HG03457 (cell line): ENCODE measurements at regions not wholly inside any gene's neighbourhood (a gene's known extent, or its start where the extent isn't known, plus 50 kb on each side); places are given as distances from the start of the nearest gene placed in this dataset.
"Not testable (repeated sequence)": the region's sequence is repeated elsewhere in the genome, so short reads cannot be mapped to it uniquely, and the experiment has no call there.

ENCODE experiments used
- ATAC-seq: cut with Tn5 transposase; IDR thresholded peaks from one replicate; pipeline ENCODE4 v1.9.1; 2021; ENCODE audit warnings: moderate number of reproducible peaks; ENCODE audit not compliant: unreplicated experiment

DNA sequence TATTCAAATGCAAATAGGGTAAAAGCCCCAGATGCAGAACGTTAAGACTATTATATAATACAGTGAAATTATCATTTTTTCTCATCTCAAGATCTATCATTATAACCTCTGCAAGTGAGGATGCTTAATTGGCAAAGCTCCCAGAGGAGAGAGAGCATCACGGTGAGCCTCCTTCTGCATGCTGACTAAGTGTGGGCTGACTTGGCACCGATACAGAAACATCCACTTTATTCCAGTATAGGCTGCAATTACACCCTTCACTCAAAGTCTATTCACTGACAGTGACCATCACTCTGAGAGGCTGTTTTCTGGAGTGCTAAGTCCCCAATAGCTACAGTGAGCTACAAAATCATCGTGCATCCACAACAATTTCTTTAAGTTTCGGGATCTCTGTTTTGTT, 171.1 kb upstream of the NBPF9 start:
- ATAC-seq, result not testable (repeated sequence)

DNA sequence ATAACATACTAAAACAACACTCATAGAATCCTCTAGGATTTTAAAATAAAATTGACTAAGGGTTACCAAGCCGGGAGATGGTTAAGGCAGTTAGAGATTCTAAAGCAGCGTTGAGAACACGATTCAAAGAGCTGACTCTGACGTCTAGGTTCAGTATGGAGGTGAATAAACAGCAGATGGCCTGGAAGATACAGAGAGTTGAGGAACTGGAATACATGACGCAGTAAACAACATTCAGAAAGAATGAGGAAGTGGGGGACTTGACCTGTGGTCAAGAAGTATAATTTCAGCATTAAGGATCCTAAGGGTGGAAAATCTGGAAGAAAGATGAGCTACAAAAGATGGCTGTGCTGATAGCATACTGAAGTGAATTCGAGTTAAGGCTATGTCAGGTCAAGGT, 172.5 kb upstream of the NBPF9 start:
- not testable (repeated sequence) for ATAC-seq

DNA sequence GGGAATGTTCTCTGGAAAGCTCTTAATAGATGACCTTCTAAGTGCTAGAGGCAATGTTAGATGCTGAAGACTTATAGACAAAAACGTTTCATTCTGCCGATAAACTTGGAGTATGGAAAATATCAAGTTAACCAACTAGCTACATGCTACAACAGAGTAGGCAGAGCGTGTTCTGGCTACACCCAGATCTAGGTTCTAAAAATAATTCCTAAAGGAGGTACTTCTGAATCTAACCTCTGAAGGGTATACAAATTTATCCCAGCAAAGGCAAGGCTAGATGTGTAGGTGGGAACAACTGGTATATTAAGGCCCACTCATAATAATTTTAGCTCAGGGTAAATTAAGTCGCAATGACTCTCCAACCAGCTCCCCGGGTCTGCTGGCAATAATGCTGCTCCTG, 173.1 kb upstream of the NBPF9 start:
- ATAC-seq, result not testable (repeated sequence)

DNA sequence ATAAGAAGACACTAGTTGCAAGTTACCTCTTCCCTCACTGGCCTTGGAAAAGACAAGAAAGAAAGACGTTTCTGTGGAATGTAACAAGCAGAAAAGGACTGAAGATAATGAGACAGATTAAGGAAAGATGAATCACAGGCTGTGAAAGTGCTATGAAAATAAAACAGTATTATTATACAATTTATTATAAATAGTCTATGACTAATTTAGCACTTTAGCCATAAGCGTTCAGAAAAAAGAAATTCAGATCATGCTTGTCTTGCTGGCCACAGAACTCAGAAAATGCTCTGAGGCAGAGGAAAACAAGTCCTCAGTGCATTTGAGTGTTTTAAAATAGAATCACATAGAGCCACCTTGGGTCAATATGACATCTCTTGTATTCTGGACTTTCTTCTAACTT, 174.8 kb upstream of the NBPF9 start:
- not testable (repeated sequence) for ATAC-seq

DNA sequence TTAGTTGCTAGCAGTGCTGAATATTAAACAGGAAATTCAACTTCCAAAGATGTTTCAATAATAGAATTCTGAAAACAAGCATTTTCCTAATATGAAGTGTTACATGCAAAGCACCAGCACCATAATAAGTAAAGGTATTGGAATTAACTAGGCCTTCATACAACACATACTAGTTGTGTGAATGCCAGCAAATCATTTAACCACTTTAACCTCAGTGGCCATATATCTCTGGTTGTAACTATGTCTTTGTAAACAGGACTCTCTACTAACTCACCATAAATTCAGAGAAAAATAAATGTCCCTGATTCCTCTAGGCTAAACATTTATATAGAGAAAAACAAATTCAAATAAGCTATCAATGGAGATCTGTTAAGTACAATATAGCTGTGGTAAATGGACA, 175.7 kb upstream of the NBPF9 start:
- not testable (repeated sequence) for ATAC-seq

DNA sequence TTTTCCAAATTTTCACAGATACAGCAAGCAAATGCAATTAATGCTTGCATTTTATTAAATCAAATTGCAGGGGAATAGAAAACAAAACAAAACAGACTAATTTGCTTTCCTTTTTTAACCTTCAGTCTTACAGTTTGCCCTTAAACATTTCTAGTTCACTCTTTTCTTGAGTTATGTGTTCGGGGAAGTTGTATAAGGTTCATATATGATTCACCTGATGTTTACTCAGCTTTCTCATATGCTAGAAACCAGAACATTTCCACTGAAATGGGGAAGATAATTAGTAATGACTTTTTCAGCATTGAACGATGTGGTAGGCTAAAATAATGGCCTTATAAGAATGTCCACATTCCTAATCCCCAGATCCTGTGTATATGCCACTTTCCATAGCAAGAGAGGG, 176.2 kb upstream of the NBPF9 start:
- ATAC-seq, result not testable (repeated sequence)

DNA sequence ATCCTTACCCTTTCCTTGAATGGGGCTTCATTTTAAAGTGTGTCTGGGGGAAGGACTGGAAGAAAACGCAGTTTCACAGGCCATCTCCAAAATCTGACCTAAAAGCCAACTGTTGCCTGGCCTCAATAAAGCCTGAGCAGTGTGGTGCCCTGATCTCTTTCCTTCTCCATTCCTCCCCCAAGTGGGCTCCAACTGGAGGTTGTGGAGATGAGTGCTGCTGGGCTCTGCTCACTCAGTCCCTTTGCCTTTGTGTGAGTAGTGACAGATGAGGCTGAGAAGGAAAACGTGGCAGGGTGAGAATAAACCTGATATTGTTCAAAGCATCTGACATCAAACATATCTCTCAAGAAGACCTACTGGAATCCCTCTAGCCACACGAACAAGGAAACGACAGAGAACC, 181.4 kb upstream of the NBPF9 start:
- ATAC-seq, result not testable (repeated sequence)

DNA sequence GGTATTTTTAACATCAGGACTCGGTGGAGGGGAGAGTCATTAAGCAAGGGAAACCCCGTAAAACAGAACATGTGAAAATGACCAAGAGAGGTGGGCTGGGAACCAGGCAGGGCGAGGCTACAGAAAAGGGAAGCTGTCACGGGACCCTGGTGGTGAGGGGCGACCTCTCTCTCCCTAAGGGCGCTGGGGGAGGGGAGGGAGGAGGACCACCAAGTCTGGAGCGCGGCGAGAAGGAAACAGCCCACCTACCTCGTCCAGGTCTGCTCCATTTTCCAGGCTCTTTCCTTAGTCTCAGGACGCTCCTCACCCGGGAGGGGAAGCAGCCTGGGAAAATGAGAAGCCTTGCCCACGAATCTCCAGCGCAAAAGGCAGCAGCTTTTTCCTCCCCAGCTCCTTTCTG, 181.9 kb upstream of the NBPF9 start:
- not testable (repeated sequence) for ATAC-seq

DNA sequence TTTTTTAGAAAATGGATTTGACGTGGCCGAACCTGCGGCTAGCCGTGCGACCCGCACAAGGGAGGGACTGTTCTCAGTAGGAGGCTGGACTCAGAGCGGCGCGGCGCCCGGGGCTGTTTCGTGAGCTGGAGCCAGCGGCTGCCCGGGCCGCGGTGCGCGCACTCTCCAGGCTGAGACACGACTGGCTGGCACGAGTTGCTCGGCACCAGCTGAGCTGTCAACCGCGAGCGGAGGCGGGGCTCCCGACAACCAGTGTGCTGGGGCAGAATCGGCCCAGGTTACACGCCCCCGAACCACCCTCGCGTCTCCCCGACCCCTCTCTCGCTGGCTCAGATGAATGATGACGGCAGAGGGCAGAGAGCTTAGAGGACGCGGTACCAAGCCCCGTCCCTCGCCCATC, 182.3 kb upstream of the NBPF9 start:
- ATAC-seq, result not testable (repeated sequence)

DNA sequence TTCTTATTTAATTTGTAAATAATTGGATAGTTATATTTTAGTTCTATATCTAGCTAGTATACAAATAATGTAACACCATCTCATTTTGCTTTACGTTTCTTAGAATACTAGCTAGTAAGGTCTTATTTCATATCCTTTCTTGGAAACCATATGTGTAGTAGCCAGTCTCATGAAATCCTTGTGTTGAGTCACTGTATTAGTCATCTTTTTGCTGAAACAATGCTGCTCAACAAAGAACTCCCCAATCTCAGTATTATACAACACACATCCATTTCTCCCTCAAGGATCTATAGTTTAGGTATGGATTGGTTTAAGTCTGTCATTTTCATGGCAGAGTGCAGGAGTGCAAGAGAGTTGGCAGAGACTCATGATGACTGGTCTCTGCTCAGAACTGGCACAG, 185.2 kb upstream of the NBPF9 start:
- not testable (repeated sequence) for ATAC-seq

DNA sequence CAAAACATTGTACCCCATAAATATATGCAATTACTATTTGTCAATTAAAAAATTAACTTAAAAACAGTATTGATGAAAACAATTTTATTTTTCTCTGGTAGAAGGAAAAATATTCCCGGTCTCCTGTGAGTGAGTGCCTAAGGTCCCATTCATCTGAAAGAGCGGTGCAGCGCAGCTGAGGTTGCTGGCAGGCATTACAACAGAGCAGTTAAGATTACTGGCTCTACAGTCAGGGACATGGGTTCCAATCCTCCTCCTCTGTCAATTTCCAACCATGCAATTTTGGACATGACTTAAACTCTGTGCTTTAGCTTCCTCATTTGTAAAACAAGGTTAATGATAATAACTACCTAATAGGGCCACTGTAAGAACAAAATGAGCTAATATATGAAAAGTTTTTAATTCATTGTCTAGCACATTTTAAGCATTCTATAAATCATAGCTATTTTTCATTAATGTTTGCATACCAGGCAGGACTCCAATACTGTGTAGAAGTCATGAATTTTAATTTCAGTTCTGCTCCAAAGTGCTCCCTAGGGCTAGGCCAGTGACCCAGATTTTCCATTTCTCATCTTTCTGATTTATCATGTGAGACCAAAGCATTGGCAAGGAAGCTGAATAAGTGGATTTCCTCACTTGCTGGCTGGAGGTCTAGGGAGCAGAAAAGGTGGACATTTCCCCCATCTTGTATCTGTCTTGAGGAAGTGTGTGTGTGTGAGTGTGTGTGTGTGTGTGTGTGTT, 174.2 kb upstream of the NBPF19 start:
- not testable (repeated sequence) for ATAC-seq

DNA sequence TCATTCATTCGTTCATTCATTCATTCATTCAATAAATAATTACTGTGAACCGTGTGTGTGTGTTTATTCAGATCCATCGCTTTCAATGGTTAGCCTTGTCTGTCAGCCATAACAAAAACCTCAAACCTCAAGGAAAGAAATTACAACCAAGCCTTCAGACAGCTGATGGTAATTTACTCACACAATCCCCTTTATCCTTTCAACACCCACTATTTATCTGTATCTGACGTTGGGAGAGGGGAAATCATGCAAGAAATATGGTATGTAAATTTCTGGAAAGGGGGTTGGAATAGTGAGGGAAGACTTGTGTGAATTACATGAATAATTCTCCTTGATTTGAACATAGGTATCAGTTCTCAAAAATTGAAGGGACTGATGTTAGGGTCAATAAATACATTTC, 173.6 kb upstream of the NBPF19 start:
- not testable (repeated sequence) for ATAC-seq

DNA sequence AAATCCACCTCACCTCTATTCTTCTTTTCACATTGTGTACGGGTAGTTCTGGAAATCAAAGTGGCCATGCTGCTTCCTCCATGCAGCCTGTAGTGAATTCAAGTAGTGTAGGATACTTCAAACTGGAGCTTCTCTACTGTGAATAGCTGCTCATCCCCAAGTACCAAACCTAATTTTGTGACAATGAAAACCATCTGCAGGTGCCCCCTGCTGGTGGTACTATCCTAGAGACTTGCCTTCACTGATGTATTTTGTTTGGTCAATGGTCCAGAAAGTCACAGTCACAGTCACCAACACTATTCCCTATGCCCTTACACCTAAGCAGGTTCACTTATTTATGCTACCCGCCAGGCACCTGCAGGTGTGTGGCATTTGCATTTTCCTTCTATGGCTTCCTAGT, 170.0 kb upstream of the NBPF19 start:
- ATAC-seq, result not testable (repeated sequence)

DNA sequence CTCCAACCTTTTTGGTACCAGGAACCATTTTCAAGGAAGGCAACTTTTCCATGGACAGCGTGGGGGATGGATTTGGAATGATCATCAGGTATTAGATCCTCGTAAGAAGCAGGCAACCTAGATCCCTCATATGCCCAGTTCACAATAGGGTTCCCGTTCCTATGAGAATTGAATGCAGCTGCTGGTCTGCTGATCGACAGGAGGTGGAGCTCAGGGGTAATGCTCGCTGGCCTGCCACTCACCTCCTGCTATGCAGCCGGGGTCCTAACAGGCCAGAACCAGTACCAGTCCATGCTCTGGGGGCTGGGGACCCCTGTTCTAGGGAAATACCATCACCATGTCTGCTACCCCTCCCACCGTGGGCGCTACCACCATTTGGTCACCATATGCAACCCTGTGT, 167.2 kb upstream of the NBPF19 start:
- ATAC-seq, result not testable (repeated sequence)

DNA sequence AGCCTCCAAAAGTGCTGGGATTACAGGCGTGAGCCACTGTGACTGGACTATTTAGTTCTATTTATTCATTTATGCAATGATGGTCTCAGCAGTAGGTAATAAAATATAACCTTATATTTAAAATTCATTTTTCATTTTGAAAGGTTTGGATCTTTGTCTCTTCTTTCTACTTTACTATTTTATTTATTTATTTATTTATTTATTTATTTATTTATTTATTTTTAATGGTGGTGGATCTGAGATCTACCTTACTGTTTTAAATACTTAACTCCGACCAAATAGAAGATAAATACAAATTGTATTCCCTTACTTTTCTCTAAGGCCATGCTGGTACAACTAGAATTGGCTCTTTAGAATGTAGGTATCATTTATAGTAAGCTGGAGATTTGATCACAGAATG, 159.9 kb upstream of the NBPF19 start:
- not testable (repeated sequence) for ATAC-seq

DNA sequence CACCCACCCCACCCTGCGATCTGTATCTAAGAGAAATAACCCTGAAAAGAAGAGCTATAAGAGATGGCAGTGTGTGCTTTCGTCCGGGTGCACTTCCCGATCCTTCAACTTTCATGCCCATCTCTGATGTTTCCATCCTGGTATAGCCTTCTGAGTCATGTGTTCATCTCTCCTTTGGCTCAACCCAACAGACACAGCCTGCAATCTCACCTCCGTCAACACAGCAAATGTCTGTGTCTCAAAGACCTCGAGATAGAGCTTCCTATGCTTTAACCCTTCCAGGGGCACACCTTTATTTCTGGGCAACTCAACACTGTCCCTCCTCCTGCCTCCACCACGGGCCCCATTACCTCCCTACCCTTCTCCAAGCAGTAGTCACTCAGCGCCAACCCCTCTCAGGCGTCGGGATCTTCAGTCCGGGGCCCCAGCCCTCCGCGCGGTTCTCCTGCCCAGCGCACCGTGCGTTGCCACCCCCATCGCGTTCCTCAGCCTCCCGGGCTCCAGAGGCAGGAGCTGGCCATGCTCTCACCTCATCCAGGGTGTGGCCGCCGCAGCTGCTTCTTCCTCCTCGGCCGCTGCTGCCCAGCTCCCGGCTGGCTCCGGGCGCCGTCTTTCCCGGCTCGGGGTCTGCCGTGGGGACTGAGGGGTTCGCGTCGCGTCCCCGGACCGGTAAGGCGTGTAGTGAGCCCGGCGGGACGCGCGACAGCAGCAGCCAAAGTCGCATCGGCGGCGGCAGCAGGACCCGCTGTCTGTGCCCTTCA, 153.7 kb upstream of the NBPF19 start:
- ATAC-seq, result not testable (repeated sequence)

DNA sequence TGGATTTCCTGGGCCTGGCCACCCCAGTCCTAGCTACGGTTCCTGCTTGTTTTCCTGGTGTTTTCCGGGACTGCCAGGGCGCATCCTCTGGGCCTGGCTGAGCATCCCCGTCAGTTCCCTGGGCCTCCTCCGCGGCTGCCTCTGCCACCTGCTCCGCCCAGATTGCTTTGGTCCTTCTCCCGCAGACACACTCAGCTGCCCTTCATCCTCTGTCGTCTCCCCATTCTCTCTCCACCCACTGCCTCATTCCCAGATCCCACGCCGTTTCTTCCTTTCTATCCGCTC, 153.2 kb upstream of the NBPF19 start:
- not testable (repeated sequence) for ATAC-seq

DNA sequence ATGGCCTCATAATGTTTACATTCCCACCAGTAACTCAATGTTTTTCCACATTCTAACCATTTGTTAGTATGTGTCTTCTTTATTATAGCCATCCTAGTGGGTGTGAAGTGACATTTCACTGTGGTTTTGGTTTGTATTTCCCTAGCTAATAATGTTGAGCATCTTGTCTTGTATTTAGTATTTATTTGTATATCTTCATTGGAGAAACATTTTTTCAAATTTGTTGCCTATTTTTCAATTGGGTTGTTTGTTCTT, 144.8 kb upstream of the NBPF19 start:
- ATAC-seq, result not testable (repeated sequence)

DNA sequence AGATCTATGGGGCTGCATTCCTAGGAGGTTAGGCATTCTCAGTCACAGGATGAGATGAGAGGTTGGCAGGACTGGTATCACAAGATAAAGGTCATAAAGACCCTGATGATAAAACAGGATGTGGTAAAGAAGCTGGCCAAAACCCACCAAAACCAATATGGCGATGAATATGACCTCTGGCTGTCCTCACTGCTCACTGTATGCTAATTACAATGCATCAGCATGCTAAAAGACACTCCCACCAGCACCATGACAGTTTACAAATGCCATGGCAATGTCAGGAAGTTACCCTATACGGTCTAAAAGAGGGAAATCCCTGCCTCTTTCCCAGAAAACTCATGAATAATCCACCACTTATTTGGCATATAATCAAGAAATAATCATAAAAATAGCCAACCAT, 138.8 kb upstream of the NBPF19 start:
- not testable (repeated sequence) for ATAC-seq

DNA sequence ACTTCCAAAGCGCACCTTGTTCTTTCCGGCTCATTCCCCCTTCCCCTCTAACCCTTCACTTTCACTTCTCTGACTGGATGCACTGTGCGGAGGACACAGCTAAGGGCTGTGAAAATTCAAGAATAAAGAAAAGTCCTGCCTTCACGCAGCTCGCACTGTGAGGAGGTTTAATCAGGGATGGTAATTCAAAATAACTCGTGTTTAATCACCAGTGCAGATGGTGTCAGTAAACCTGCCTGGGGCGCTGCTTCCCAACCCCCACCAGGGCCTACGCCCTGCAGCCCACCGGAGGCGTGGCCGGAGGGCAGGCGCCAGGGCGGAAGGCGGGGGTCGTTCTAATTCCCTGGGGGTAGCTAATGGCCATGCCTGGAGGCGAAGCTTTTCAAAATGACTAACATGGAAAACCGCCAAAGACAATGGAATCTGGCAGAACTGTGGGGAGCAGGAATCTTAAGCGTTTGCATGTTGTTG, 136.6 kb upstream of the NBPF19 start:
- ATAC-seq, result not testable (repeated sequence)

DNA sequence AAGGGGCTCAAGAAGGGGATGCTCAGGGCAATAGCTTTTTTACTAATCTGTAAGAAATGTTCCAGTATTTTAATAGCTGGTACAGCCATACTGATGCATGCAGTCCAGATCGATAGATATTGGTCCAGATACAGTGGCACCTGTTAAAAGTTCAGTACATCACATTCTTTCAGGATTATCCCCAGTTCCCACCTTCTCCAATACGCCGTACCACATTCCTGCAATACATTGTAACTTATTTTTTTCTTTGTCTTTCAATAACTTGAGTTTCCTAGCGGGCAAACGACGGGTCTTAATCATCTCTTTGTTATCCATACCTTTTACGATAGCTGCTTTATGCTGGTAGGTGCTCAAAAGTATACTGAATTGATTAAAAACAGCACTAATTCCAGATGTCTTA, 136.1 kb upstream of the NBPF19 start:
- ATAC-seq, result not testable (repeated sequence)

DNA sequence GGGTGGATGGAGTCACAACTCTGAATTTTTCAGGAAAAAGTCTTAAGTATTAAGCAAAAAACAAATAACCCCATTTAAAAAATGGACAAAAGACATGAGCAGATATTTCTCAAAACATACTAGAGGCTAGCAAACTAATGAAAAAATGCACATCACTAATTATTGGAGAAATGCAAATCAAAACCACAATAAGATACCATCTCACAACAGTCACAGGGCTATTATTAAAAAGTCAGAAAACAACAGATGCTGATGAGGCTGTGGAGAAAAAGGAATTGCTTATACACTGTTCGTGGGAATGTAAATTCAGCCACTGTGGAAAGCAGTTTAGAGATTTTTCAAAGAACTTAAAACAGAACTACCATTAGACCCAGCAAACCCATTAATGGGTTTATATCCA, 125.4 kb upstream of the NBPF19 start:
- ATAC-seq, result not testable (repeated sequence)

DNA sequence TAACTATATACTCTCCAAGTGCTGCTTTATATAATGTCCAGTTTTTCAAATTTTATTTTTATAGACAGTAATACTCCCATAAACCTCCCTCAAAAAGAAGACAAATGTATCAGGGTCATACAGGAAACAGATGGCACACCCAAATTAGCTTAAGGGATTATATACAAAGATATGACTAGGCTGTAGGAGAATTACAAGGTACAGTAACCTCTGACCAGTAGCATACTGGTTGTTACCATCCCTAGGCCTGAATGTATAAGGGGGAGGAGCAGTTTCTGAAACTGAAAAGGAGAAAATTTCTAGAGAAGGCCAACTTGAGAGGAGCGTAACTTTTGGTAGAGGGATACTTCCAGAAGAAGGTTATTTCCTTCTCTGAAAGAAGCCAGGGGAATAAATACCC, 122.6 kb upstream of the NBPF19 start:
- ATAC-seq, result not testable (repeated sequence)
